ENCODE measurements at regions not wholly inside any gene's neighbourhood (a gene's known extent, or its start where the extent isn't known, plus 50 kb on each side); places are given as distances from the start of the nearest gene placed in this dataset.

DNA sequence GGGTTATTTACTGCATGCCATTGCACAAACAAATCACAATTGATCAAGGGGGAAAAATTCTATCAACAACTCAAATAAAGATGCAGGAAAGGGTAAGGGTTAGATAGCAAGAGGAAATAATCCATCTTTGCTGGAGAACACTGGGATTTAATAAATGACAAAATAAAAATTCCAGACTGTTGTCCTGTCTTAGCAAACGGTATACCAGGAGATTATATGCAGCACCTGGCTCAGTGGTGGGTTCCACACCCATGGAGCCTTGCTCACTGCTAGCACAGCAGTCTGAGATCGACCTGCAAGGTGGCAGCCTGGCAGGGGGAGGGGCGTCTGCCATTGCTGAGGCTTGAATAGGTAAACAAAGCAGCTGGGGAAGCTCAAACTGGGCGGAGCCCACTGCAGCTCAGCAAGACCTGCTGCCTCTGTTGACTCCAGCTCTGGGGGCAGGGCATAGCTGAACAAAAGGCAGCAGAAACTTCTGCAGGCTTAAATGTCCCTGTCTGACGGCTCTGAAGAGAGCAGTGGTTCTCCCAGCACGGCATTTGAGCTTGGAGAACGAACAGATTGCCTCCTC is 296.5 kb upstream of the THSD7B start:
- CTCF ChIA-PET = no interaction called here
- TF ChIP-seq FOXA1 (IDR thresholded peaks at IDR 0.05) (no peak), SP1 (IDR thresholded peaks at IDR 0.05) (no peak), HDGF (IDR thresholded peaks at IDR 0.05; ENCODE audit: borderline replicate concordance) (no peak), L3MBTL2 (conservative IDR thresholded peaks at IDR 0.05) (no peak), FOXK2 (IDR thresholded peaks at IDR 0.05) (no peak), LEF1 (IDR thresholded peaks at IDR 0.05; ENCODE audit: borderline replicate concordance) (no peak), FOXM1 (IDR thresholded peaks at IDR 0.05; ENCODE audit: borderline replicate concordance) (no peak), ELF4 (IDR thresholded peaks at IDR 0.05) (no peak), BHLHE40 (IDR thresholded peaks at IDR 0.05; ENCODE audit: borderline replicate concordance) (no peak), TARDBP (IDR thresholded peaks at IDR 0.05) (no peak), SUZ12 (IDR thresholded peaks at IDR 0.05) (no peak), NFRKB (IDR thresholded peaks at IDR 0.05) (no peak), ZNF384 (IDR thresholded peaks at IDR 0.05) (no peak)
- TF ChIP-seq, protein P1, sequence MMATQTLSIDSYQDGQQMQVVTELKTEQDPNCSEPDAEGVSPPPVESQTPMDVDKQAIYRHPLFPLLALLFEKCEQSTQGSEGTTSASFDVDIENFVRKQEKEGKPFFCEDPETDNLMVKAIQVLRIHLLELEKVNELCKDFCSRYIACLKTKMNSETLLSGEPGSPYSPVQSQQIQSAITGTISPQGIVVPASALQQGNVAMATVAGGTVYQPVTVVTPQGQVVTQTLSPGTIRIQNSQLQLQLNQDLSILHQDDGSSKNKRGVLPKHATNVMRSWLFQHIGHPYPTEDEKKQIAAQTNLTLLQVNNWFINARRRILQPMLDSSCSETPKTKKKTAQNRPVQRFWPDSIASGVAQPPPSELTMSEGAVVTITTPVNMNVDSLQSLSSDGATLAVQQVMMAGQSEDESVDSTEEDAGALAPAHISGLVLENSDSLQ (IDR thresholded peaks at IDR 0.05) = no peak
- no peak for DNase-seq (ENCODE audit: extremely low spot score)
- POLR2A ChIA-PET = no interaction called here

DNA sequence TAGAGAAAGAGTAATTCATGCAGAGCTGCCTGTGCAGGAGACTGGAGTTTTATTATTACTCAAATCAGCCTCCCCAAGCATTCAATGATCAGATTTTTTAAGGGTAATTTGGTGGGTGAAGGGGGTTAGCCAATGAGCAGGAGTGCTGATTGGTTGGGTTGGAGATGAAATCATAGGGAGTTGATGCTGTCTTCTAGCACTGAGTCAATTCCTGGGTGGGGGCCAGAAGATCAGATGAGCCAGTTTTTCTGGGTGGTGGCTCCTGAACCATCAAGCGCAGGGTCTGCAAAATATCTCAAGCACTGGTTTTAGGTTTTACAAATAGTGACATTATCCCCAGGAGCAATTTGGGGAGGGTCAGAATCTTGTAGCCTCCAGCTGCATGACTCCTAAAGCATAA is 312.8 kb upstream of the THSD7B start:
- CTCF ChIA-PET = no interaction called here
- TF ChIP-seq BHLHE40 (IDR thresholded peaks at IDR 0.05; ENCODE audit: borderline replicate concordance) = no peak
- no peak for TF ChIP-seq L3MBTL2 (conservative IDR thresholded peaks at IDR 0.05)
- no peak for TF ChIP-seq SUZ12 (IDR thresholded peaks at IDR 0.05)
- TF ChIP-seq FOXM1 (IDR thresholded peaks at IDR 0.05; ENCODE audit: borderline replicate concordance) = no peak
- no peak for TF ChIP-seq ARNT (IDR thresholded peaks at IDR 0.05)
- TF ChIP-seq, protein P1 (IDR thresholded peaks at IDR 0.05) = no peak
- TF ChIP-seq FOXA1 (IDR thresholded peaks at IDR 0.05) = no peak
- TF ChIP-seq ELF4 (IDR thresholded peaks at IDR 0.05) = no peak
- no peak for TF ChIP-seq CTBP1 (IDR thresholded peaks at IDR 0.05; ENCODE audit: borderline replicate concordance)
- no peak for TF ChIP-seq LEF1 (IDR thresholded peaks at IDR 0.05; ENCODE audit: borderline replicate concordance)
- no peak for TF ChIP-seq FOXK2 (IDR thresholded peaks at IDR 0.05)
- no peak for TF ChIP-seq ZNF384 (IDR thresholded peaks at IDR 0.05)
- TF ChIP-seq TARDBP (IDR thresholded peaks at IDR 0.05) = no peak
- TF ChIP-seq NFRKB (IDR thresholded peaks at IDR 0.05) = no peak
- no peak for TF ChIP-seq HDGF (IDR thresholded peaks at IDR 0.05; ENCODE audit: borderline replicate concordance)
- DNase-seq (ENCODE audit: extremely low spot score) = no peak
- POLR2A ChIA-PET = no interaction called here

DNA sequence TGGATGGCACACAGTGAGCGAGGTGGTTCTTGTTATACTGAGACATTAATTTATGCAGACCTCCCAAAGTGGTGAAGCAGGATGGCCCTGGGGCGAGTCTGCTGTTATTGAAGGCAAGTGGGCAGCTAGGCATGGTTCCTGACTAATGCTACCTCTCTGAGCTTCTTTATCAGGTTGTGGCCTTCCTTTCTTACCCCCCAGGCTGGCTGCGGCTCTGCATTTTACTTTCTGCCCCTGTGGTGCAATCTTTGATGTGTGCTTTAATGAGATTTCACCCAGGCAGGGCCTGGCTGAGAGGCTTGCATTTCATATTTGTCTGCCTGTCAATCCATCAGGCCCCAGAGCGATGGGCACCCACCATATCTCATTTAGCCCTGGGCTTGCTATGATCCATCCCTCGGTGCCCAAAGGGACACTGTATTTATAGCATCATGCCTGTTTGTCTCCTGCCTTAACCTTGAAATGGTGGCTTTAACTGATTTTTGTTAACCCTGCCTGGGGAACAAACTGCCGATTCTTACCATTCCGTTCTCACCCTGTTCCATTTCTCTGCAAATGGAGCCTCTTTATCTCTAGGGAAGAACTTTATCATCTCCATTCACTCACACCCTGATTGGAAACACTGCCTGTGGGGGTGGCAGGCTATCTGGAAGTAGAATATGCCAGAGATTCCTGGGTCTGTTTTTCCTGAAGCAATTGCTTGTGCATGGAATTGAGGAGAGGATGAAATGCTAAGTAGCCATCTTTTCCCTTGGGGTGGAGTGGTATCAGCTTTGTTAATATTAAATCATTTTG is 316.2 kb upstream of the THSD7B start:
- ChIA-PET POLR2A (no interaction called here), CTCF (no interaction called here)
- DNase-seq (ENCODE audit: extremely low spot score) = no peak
- TF ChIP-seq ARNT (IDR thresholded peaks at IDR 0.05) (no peak), HDGF (IDR thresholded peaks at IDR 0.05; ENCODE audit: borderline replicate concordance) (no peak), TARDBP (IDR thresholded peaks at IDR 0.05) (no peak), BHLHE40 (IDR thresholded peaks at IDR 0.05; ENCODE audit: borderline replicate concordance) (no peak), FOXM1 (IDR thresholded peaks at IDR 0.05; ENCODE audit: borderline replicate concordance) (no peak), FOXK2 (IDR thresholded peaks at IDR 0.05) (no peak), ZNF384 (IDR thresholded peaks at IDR 0.05) (no peak), CTBP1 (IDR thresholded peaks at IDR 0.05; ENCODE audit: borderline replicate concordance) (no peak), ELF4 (IDR thresholded peaks at IDR 0.05) (no peak)
- TF ChIP-seq, protein P1 (IDR thresholded peaks at IDR 0.05) = no peak

DNA sequence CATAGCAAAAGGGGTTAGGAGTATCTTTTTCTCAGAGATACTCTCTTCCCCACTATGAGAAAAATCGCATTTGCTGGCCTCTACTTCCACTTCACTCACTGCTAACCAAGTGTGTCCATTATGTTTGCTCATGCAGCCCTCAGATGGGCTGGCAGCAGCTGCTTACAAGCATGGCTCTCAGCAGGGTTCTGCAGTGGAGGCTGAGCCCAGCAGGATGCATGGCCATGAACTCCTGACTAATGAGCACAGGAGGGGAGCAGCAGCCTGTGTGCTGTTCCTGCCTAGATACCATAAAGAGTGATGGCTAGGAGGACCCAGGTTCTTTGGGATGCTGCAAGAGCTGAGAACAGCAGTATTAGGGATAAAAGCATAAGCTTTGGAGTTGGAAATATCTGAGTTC is 316.9 kb upstream of the THSD7B start:
- POLR2A ChIA-PET = no interaction called here
- no peak for DNase-seq (ENCODE audit: extremely low spot score)
- CTCF ChIA-PET = no interaction called here
- TF ChIP-seq ZNF384 (IDR thresholded peaks at IDR 0.05) (no peak), L3MBTL2 (conservative IDR thresholded peaks at IDR 0.05) (no peak), TARDBP (IDR thresholded peaks at IDR 0.05) (no peak), FOXM1 (IDR thresholded peaks at IDR 0.05; ENCODE audit: borderline replicate concordance) (no peak), NFRKB (IDR thresholded peaks at IDR 0.05) (no peak), LEF1 (IDR thresholded peaks at IDR 0.05; ENCODE audit: borderline replicate concordance) (no peak), CTBP1 (IDR thresholded peaks at IDR 0.05; ENCODE audit: borderline replicate concordance) (no peak), ARNT (IDR thresholded peaks at IDR 0.05) (no peak), BHLHE40 (IDR thresholded peaks at IDR 0.05; ENCODE audit: borderline replicate concordance) (no peak), HDGF (IDR thresholded peaks at IDR 0.05; ENCODE audit: borderline replicate concordance) (no peak), FOXK2 (IDR thresholded peaks at IDR 0.05) (no peak), SUZ12 (IDR thresholded peaks at IDR 0.05) (no peak), FOXA1 (IDR thresholded peaks at IDR 0.05) (no peak)
- TF ChIP-seq, protein P1 (IDR thresholded peaks at IDR 0.05) = no peak

DNA sequence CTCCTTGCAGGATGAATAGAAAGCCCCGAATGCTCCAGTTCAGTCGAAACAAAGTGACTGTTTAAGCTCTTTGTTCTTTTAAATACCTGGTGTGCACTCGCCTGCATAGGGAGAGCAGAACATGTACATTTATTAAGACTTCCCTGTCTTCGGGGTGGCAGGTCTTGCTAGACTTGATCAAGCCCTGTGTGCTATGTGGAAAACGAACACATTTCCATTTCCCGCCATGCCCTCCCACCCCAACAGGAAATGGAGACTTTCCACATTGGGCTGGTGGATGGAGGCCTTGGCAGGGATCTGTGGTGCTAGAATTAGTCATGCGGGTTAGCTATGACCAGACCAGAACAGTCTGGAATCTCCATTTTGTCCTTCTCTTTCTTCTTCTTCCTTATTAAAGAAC is 321.0 kb upstream of the THSD7B start:
- DNase-seq (ENCODE audit: extremely low spot score) = no peak
- no peak for TF ChIP-seq BHLHE40 (IDR thresholded peaks at IDR 0.05; ENCODE audit: borderline replicate concordance)
- ChIA-PET CTCF (no interaction called here), POLR2A (no interaction called here)

Data from HEK293T (cell line).